GM21526 (cell line): ENCODE measurements at regions not wholly inside any gene's neighbourhood (a gene's known extent, or its start where the extent isn't known, plus 50 kb on each side); places are given as distances from the start of the nearest gene placed in this dataset.

Experiments
- ATAC-seq: cut with Tn5 transposase; IDR thresholded peaks from one replicate; pipeline ENCODE4 v1.9.1; 2021; ENCODE audit warnings: moderate library complexity; ENCODE audit not compliant: unreplicated experiment, low FRiP score

DNA sequence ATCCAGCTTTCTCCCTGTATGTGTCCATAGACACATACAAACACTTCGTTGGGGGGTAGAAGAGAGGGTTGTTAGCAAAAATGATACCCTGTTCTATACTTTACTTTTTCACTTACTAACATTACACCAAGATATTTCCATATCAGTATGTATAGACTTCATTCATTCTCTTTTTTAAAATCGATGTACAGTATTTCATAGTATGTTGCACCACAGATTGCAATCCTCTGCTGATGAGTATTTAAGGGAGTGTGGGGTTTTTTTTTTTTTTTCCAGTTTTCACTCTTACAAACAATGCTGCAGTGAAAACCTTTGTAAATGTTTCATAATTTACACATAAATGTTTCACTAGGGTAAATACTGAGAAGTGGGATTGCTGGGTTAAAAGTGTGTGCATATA, 402.3 kb downstream of the LRATD1 start:
- ATAC-seq, result no peak

GRCh38 chr2:15038366-15039364, 406.1 kb downstream of the LRATD1 start:
- no peak for ATAC-seq

DNA sequence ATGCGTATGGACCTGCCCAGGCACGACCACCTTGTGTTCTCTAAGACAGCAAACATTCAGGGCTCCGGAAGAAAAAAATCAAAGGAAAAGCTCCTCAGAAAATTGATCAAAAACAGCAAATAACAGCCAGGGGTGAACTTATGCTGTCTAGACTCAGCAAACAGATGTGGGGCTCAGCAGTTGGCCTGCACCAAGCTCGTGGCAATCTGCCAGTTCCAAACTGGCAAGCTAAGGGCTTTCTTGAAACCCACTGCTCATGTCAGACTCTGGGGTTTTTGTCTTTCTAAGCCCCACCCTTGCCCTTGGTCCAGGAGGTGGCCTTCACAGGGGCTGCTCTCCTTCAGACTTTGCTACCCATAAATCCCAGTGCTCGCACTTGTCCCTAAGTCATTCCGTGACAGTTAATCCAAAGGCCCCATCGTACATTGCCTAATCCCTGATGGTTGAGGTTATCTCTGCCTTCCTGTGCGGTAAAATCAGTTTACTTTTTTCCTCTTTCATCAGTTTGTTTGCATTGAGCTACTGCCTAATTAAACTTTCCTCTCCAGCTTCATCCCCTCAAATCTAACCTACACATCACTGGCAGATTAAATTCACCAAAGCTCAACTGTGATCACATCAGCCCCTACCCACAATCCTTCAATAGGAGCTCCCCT, 408.0 kb downstream of the LRATD1 start:
- ATAC-seq, result no peak

GRCh38 chr2:15041429-15041837, 408.9 kb downstream of the LRATD1 start:
- ATAC-seq, result no peak

DNA sequence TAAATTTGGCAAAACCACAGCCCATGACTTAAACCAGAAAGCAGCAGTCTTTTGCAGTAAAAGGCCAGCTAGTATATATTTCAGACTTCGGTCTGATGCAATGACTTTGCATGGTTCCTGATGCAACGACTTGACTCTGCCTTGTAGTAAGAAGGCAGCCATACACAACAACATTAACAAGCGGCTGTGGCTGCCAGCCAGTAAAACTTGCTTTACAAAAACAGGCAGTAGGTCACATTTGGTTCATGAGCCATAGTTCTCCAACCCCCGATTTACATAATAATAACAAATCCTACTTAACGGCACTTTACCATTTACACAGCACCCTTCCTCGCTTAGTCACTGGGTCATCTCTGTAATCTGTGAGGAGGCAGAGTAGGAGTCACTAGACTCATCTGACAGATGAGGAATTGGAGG, 410.3 kb downstream of the LRATD1 start:
- no peak for ATAC-seq

- no peak for ATAC-seq
These were observed 411.0 kb downstream of the LRATD1 start for GRCh38 chr2:15043336-15044058.

GRCh38 chr2:15045054-15045453, 412.5 kb downstream of the LRATD1 start:
- no peak for ATAC-seq

GRCh38 chr2:15047184-15047583, 414.7 kb downstream of the LRATD1 start:
- ATAC-seq, result no peak

DNA sequence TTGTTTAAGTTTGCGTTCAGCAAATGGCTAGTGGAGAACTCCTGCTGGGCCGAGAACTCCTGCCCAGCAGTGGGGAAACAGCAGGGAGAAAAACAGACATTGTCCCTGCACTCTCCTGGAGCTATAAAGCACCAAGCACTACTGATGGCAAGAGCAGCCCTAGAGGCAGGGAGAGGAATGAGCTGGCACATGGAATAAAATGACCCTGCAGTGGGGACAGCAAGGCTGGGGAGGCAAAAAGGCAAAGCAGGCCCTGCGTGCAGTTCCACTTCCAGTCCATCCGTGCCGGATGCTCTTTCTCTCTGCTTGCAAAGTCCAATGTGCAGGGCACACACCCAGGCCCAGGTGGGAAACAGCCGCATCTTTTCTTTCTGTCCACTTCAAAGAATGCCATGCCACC, 415.5 kb downstream of the LRATD1 start:
- no peak for ATAC-seq

GRCh38 chr2:15049096-15049993, 416.8 kb downstream of the LRATD1 start:
- ATAC-seq, result no peak

GRCh38 chr2:15050483-15050882, 418.0 kb downstream of the LRATD1 start:
- no peak for ATAC-seq

DNA sequence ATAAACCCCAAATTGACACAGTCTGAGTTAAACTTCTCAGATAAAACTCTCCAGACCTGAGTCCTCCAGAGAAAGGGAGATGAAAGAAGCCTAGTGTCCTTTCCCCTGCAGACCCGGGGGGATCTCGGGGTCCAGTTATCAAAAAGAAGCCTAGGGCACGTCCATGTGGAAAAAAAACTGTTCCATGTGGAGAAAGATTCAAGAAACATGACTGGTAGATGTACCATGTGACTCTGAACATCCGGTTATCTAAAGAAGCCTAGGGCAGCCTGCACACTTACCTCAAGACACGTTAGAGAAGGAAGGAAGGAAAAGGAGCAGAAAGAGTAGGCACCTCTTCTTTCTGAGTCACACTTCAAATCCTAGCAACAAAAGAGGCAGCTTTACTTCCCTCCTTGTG, 421.0 kb downstream of the LRATD1 start:
- ATAC-seq, result no peak

- no peak for ATAC-seq
These were observed 425.7 kb downstream of the LRATD1 start for GRCh38 chr2:15058015-15058720.

DNA sequence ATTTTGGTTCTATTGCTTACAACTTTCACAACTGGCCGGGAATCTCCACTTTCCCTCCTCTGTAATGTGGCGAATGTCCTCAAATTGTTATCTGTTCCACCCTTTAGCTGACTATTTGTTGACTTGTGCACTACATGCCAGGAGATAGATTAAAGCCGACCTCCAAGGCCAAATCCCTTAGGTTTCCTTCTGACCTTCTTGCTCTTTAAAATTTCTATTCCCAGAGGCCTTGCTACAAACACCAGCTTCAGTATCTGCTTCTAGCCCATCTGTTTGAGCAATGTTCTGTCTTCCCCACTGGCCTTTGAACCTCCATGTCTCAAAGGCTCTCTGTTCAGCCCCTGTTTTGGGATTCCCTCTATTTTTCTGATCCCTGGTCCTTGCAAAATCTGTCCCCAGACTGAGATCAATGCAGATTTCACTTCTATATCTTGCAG, 426.2 kb downstream of the LRATD1 start:
- no peak for ATAC-seq

GRCh38 chr2:15059870-15060512, 427.5 kb downstream of the LRATD1 start:
- ATAC-seq, result no peak

- ATAC-seq, result no peak
These were observed 428.8 kb downstream of the LRATD1 start for GRCh38 chr2:15061268-15061667.

DNA sequence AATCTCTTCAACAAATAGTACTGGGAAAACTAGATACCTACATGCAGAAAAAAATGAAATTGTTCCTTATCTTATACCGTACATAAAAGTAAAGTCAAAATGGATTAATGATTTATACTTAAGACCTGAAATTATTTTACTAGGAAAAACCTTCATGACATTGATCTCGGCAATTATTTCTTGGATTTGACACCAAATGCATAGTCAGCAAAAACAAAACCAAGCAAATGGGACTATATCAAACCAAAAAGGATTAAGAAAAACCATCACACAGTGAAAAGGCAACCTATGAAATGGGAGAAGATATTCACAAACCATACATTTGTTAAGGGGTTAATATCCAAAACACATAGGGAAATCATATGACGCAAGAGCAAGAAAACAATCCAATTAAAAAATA, 433.6 kb downstream of the LRATD1 start:
- no peak for ATAC-seq

DNA sequence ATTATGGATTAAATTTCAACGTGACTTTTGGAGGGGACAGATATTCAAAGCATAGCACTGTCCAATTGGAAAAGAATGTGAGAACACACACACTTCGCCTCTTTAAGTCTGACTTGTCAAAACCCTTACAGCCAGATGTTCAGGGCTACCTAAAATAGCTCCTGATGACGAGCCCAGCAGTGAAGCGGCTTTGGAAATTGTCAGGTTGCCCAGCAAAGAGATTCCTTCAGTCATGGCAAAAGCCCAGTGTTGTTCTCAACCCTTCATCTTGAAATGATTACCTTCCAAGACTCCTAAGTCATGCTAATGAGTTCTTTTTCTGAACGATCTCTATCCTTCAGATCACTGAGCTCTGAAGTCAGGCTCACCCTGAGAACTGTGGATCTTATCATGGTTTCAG, 436.6 kb downstream of the LRATD1 start:
- no peak for ATAC-seq

GRCh38 chr2:15072836-15073235, 440.3 kb downstream of the LRATD1 start:
- no peak for ATAC-seq
